ENCODE measurements at regions not wholly inside any gene's neighbourhood (a gene's known extent, or its start where the extent isn't known, plus 50 kb on each side); places are given as distances from the start of the nearest gene placed in this dataset.

- no peak for DNase-seq
Observed at GRCh38 chr6:25038300-25038699, 102.5 kb upstream of the RIPOR2 start.

DNA sequence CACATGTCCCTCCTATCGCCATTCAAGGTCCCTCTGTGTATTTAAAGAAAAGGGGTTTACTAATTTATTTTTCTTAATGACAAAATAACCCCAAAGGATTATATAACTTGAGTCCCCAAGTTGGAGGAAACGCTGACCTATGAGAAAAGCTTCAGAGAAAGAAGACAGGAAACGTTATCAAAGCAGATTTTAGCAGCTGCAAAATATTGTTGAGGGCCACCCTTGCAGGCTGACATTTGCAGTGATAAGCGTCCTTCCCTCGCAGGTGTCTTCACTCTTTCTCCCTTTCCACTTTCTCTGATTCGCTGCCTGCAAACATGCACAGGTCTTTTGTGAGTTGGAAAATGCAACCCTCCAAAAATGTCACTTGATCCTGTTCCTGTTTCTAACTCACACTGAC lies 103.2 kb upstream of the RIPOR2 start:
- no peak for DNase-seq

DNA sequence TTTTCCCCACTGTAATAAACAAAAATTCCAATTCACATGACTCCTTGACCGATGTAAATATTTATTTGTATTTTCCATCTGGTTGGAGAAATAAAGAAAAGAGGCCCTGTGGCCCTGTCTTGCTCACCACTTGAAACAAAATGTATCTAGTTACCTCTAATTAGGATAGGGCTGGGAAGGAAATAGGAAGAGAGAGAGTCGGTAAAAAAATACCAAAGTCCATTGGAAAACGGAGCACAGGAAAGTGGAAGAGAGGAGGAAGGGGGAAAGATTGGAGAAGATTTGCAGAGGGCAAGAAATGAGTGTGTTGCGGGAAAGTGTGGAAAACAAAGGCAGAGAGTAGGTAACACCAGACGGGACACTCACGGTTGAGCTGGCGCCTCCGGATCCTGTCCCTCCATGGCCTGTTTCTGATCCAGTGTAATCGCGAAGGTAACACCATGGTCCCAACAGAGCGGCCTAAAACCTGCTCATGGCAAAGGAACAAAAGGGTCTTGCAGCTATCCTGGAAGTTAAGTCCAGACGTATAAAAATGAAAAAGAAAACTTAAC lies 105.8 kb upstream of the RIPOR2 start:
- no peak for DNase-seq

DNA sequence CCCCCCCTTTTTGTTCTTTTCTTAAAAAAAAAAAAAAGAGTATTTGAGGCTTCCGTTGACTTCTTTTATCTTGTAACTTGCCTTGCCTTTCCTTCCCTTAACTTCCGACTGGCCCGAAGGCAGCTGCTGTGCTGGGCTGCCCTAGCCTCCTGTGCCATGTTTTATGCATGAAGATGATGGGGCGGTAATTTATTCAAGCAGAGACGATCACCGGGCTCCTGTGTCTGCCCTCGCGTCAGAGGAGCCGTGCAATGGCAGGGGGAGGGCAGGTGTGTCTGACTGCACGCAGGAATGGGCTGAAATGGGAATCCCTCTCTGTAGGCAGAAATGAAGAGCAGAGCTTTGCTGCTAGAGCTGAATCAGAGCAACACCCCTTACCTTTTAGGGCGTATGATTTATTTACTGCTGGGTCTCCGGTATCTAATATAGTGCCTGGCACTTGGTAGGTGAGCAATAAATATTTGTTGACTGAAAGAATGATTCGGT lies 106.3 kb upstream of the RIPOR2 start:
- no peak for DNase-seq

- DNase-seq = no peak
Observed at GRCh38 chr6:25042536-25042935, 106.8 kb upstream of the RIPOR2 start.

DNA sequence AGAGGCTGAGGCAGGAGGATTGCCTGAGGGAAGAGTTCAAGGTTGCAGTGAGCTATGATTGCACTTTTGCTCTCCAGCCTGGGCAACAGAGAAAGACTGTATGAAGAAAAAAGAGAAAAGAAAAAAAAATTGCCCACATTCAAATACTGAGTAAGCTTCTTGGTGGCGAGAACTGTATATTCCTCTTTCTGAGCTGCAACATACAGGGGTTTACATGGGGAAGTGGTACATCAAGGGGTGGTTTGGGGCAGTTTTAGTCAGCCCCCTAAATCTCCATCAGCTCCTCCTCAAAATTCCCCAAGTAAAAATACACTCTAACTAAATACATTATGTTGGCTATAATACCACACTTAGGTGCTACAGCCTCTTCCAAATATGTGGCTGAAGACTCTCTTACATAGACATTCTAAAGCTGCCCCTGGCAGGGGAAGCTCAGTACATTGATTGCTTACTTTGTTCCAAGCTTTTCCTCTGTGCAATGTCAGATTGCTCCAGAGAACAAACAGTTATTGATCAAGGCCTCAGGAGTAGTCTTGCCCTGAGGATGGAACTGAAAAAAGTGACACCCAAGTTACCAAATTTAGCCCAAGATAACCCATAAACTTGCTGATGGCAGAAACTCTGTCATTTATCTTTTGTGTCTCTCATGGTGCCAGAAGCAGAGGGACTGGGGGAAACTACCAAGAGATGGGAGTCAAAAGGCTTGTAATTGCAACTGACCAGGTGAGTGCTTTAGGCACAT lies 107.4 kb upstream of the RIPOR2 start:
- DNase-seq = no peak

DNA sequence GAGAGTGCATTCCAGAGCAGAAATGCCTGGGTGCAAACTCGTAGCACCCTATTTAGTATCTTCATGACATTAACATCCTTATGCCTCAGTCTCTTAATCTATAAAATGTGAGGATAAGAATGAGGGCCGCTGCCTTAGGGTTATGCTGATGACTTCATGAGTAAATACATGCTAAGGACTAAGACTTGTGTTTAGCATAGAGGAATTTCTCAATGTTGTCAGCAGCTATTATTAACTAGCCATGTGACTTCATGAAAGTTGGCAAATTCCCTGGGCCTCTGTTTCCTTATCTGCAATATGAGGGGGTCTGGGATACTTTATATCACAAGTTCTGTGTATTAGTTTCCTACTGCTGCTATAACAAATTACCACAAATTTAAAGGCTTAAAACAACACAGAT lies 108.1 kb upstream of the RIPOR2 start:
- DNase-seq = no peak

GRCh38 chr6:25046942-25047341 lies 111.2 kb upstream of the RIPOR2 start:
- no peak for DNase-seq

GRCh38 chr6:25050356-25050755 lies 114.6 kb upstream of the RIPOR2 start:
- DNase-seq = no peak

GRCh38 chr6:25051083-25051482 lies 115.3 kb upstream of the RIPOR2 start:
- DNase-seq = no peak

GRCh38 chr6:25052181-25052580 lies 116.4 kb upstream of the RIPOR2 start:
- DNase-seq = no peak

DNA sequence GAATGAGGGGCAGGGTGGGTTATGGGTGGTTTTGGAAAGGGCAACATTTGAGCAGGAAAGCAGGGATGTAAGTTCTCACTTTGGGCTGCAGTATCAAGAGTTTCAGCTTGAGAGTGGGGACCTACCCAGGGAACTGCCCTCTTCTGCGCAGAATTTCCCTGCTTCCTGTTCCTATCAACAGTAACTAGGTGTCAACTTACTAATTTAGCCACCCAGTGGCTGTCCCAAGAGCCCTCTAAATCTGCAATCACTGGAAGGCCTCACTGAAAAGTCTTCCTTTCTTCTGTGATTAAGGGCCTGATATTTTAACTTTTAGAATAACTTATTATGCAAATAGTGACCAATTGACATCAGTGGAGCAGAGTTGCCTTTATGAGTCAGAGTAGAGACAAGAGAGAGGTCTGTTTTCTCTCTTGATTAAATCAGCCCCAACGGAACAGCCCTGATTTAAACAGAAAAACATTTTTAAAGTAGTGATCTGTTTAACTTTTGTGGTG lies 118.2 kb upstream of the RIPOR2 start:
- DNase-seq = no peak

DNA sequence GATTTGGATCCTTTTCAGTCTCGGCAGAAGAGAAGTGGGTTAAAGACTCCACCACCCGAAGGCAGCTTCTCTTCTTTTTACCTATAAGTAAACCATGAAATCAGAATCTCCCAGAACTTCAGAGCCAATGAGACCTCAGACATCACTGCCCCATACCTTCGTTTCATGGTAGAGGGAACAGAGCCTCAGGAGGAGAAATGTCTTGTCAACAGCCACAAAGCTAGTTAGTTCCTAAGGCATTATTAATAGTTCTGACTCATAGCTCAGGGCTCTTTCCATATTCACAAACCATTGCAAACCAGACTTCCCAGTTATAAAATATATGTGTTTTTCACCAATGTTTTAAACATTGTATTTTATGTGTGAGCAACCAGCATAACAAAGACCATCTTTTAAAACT lies 118.7 kb upstream of the RIPOR2 start:
- no peak for DNase-seq

DNA sequence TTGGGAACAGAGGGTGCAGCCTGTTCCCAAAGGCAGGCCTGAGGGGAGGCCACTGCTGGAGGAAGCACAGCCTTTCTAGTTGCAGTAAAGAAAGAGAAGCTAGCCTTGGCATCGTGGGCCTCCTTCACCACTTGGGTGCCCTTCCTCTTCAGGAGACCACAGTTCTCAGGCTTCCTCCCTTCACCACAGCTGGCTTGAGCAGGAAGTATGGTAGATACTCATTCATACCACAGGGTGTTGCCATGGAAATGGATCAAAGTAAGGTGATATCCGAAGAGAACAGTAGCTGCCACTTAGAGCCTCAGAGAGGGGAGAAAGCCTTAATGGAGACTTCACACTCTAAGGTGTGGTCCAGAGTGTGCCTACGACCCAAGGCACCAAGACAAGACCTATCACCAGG lies 120.4 kb upstream of the RIPOR2 start:
- DNase-seq = no peak

- DNase-seq = no peak
Observed at GRCh38 chr6:25057111-25057905, 121.5 kb upstream of the RIPOR2 start.

DNA sequence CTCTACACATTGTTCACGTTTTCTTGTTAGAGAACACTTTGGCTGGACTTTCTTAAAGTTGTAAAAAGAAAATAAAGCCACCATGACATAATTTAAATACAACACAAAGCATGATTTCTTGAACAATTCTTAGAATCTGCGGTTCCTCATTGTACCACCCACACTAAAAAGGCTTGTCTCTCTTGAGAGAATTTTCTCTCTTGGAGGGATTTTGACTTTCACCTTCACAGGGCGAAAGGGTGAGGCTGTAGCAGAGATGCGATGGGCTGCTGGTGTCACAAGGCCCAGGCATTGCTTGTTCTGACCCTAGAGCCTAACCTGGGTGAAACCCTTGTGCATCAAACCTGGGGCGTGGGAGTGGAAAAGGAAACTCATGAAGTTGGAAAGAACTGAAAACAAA lies 122.7 kb upstream of the RIPOR2 start:
- no peak for DNase-seq

GRCh38 chr6:25058941-25059340 lies 123.2 kb upstream of the RIPOR2 start:
- DNase-seq = no peak

- no peak for DNase-seq
Observed at GRCh38 chr6:25060522-25060921, 124.8 kb upstream of the RIPOR2 start.

GRCh38 chr6:25061289-25061936 lies 125.7 kb upstream of the RIPOR2 start:
- DNase-seq = no peak

- no peak for DNase-seq
Observed at GRCh38 chr6:25062070-25062811, 126.5 kb upstream of the RIPOR2 start.

DNA sequence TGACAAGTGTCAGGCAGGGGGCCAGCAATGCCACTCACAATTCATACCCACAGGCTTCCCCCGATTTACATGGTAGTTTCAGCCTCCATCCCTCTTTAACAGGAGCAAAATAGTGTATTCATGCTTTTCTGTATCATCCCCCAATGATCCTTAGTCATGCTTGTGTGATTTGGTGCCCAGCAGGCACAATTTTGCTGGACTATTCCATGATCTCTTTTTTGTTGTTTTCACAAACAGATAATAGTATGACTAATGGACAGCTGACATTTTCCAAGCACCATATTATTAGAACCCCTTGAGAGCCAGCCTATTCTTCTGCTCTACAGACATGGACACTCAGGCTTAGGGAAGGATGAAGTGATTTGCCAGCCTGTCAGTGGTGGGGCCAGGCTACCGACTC lies 128.2 kb upstream of the RIPOR2 start:
- DNase-seq = no peak

- DNase-seq = no peak
Observed at GRCh38 chr6:25065666-25066065, 129.9 kb upstream of the RIPOR2 start.
